ENCODE measurements at regions not wholly inside any gene's neighbourhood (a gene's known extent, or its start where the extent isn't known, plus 50 kb on each side); places are given as distances from the start of the nearest gene placed in this dataset.

DNA sequence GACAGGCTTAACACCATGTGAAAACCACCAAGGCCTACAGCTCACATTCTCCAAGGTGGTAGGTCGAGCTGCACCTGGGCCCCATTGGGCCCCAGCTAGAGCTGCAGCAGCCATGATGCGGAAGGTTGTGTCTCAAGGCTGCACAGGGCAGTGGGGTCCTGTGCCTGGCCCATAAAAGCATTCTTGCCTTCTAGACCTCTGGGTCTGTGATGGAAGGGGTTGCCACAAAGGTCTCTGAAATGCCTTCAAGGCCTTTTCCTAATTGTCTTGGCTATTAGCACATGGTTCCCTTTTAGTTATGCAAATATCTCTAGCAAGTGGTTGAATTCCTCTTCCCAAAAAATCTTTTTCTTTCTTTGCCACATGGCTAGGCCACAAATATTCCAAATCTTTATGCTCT is 52.5 kb upstream of the C11orf58 start:
- DNase-seq = no peak

DNA sequence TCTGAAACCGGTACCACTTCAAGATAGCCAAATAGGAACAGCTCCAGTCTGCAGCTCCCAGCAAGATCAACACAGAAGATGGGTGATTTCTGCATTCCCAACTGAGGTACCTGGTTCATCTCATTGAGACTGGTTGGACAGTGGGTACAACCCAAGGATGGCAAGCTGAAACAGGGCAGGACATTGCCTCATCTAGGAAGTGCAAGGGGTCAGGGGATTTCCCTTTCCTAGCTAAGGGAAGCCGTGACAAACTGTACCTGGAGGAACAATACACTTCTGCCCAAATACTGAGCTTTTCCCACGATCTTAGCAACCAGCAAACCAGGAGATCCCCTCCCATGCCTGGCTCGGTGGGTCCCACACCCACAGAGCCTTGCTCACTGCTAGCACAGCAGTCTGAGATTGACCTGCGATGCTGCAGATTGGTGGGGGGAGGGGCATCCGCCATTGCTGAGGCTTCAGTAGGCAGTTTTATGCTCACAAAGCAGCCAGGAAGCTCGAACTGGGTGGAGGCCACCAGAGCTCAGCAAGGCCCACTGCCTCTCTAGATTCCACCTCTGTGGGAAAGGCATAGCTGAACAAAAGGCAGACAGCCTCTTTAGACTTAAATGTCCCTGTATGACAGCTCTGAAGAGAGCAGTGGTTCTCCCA is 59.9 kb upstream of the C11orf58 start:
- DNase-seq = no peak

- DNase-seq = peak; percentile 35
Observed at GRCh38 chr11:16669799-16670415, 68.5 kb upstream of the C11orf58 start.

- DNase-seq = no peak
Observed at GRCh38 chr11:16632295-16633200, 105.9 kb upstream of the C11orf58 start.

- no peak for DNase-seq
Observed at GRCh38 chr11:16630651-16631050, 107.8 kb upstream of the C11orf58 start.

DNA sequence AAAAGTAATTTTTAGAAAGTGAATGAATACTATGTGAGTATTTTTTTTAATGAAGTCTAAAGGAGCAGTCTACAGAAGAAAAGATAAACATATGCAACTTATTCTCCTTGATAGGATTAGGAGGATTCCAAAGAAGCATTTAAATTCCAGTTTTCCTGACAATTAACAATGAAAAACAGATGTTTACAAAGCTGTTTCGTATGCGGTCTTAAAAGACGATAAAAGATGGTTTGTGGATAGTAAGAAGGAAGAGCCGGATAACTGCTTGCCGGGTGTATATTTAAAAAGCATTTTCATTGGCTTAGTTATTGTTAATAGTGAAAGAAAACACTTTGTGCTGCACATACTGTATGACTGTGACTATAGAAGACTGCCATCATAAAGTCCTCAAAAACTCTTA is 120.0 kb upstream of the C11orf58 start:
- no peak for DNase-seq

DNA sequence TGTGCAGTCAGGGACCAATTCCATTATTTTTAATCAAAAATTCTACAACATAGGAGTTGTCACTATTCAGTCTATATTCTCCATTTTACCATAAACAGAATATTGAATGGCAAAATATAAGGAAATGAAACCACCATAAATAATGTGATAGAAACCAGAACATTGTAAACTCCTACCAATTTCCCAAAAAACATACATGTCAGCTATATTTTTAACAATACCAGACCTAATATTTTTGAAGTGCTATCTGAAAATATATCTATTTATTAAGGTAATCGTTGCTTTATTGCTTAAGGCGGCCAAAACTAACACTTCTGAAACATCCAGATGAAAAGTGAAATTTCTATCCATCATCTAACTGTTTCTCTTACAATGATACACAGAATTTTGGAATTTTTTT is 123.0 kb upstream of the C11orf58 start:
- DNase-seq = no peak

- peak; percentile 78 for DNase-seq
Observed at GRCh38 chr11:16613512-16614381, 124.7 kb upstream of the C11orf58 start.

- DNase-seq = no peak
Observed at GRCh38 chr11:16613262-16613511, 125.3 kb upstream of the C11orf58 start.

DNA sequence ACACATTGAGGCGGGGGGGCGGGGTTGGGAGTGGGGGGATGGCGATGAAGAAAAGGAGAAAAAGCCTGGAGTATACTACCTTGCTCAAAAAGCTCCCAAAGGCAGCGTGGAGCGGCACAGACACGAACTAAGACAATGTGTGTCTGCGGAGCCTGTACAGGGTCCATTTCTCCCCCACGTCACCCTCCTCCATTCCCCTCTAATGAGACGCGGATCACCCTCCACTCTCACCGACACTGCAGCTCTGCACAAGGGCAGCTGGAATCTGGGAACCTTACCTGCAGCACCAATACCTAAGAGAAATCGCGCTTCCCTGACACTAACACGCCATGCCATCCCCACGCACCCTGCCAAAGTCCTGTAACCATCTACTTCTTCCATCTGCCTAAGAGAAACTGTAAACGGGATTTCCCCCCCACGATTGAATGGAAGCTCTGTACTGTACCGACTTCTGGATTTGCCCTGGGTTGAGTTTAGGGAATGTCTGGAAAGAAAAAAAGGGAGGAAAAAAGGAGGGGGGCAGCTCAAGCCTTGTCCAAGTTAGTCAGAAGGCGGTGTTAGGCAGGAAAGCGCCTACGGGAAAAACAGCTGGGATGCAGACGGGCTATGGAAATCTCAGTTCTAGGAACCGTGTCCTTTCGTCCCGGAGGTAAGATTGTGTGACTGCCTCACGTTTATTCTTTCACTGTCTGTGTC is 125.7 kb upstream of the C11orf58 start:
- no peak for DNase-seq

GRCh38 chr11:16611926-16612565 is 126.4 kb upstream of the C11orf58 start:
- no peak for DNase-seq

DNA sequence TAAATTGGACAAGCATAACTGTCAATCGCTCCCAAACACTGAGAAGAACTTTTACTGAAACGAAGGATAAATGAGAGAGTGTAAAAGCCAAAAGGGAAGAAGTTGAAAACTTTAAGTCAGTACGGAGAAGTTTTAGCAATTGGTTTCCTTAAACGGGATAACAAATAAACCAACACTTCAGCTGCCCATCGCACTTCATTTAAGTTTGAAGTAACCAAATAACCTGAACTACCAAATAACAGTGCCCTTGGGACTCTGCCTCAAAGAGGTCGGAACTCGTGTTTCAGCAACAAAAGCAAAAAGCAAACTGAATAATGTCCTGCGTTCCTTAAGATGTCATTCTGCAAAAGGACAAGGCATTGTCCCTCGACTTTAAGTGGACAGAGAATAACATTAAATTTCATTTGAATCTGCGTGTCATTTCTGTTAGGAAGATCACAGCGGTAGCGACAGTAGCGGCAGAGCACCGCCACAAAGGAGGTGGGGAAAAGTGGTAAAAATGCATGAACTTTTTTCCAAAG is 127.0 kb upstream of the C11orf58 start:
- DNase-seq = no peak

DNA sequence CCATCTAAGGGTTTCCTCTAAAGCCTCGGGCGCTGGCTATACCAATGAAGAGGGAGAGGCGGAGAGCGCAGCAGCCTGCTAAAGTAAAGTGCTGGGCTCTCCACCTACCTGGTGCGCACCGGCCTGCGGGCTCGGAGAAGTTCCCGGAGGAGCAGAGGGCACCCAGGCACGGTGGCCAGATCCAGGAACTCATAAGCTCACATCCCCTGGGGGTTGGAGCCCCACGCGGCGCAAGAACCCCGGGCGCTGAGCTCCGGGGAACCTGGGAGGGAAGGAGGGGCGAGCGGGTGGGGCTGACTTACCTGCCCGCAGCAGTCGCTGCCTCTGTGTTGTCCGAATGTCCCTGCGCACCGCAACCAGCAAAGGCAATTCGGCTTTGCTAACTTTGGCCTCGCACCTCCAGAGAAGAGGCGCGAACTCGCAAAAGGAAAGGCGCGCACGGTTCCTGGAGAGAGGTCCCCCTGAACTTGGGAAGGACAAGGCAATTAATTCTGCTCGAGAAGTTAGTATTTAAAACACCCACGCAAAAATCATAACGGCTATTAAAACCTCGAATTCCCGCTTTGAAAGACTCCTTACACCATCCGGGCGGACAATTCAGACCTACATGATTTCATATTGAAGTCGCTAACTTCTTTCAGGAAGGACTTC is 127.6 kb upstream of the C11orf58 start:
- DNase-seq = no peak

- no peak for DNase-seq
Observed at GRCh38 chr11:16610213-16610737, 128.2 kb upstream of the C11orf58 start.

DNA sequence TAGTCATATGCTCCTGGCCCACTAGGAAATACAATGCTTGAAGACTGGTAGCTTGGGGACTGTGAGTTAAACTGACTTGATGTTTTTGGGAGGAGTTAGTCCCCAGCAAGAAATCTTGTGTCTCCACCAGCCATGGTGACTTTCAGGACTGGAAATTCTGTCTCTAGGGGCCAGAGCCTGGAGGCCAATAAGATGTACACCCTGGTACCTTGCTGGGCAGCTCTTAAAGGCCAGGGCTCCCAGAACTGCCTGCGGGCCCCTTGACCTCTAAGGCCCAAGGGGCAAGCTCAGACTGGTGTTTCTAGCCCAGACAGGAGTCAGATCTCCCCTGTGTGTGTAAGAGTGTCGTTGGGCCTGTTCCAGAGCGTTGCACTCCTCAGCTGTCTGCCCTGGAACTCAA is 128.7 kb upstream of the C11orf58 start:
- no peak for DNase-seq

DNA sequence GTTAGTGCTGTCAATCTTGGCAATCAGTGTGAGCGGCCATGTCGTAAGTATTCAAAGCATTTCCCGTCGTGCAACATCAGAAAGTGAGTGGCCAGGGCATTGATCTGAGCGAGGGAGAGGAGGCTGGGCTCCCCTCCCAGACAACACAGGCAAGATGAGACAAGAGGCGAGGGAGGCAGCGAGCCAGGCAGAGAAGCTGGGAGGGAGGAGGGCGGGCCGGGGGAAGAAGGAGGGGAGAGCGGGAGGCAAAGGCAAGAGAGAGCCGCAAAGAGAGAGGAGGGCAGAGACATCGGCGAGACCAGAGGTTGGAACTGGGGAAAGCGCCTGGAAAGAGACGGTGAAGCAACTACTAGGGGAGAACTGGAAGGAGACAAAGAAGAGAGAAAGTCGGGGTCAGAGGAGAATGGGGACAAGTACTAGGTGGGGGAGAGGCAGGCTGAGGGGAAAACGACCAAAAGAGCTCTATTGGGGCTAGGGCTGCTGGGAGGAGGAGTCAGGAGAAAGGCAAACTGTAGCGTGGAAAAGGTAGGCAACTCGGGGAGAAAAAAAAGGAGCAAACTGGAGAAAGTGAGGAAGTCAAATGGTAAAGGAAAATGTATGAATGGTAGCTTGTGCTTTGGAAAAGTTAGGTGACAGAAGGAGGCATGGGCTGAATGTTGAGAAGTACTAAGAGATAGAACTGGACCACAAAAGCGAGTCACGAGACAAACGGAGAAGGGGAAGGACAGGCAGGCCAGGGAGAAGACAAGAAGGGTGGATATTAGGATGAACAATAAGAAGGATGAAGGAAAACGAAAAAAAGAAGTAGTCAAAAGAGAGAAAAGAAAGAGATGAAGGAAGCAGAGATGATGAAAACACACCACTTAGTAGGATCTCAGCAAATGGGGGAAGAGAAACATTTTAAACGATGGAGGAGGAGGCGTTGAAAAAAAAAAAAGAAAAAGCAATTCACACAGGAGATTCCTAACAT is 130.5 kb upstream of the C11orf58 start:
- peak; percentile 68 for DNase-seq

GRCh38 chr11:16606784-16607674 is 131.4 kb upstream of the C11orf58 start:
- peak; percentile 28 for DNase-seq
